GM12878 (cell line): ENCODE measurements at regions not wholly inside any gene's neighbourhood (a gene's known extent, or its start where the extent isn't known, plus 50 kb on each side); places are given as distances from the start of the nearest gene placed in this dataset.

Source experiments
- ATAC-seq: fragments of 200-7000 bp; cut with Tn5 transposase; 3 replicates; pipeline ENCODE4 v1.9.1; 2020; ENCODE audit warnings: mild to moderate bottlenecking, moderate library complexity
- BruUV-seq: library from RNA; stranded (reverse); fragments of 400-500 nt; replicated peaks from 2 replicates; lab custom pipeline; 2021; lab: Mats Ljungman, UMichigan
- CTCF ChIA-PET: fragments of 300-600 bp; sonication (Branson Sonifier 250); formaldehyde crosslinking; extraction: SDS; loops from one replicate; lab custom pipeline; 2021; ENCODE audit warnings: inconsistent platforms; lab: Yijun Ruan, JAX
- POLR2A ChIA-PET: fragments of 350-600 bp; formaldehyde crosslinking; extraction: SDS; loops from one replicate; lab custom pipeline; 2021; ENCODE audit warnings: inconsistent platforms; lab: Charles Lee
- RAD21 ChIA-PET: fragments of 300-600 bp; sonication (Branson Sonifier 250); formaldehyde crosslinking; loops from one replicate; lab custom pipeline; 2023; ENCODE audit warnings: antibody characterized with exemption; ENCODE audit not compliant: unreplicated experiment; lab: Charles Lee
- SMC1A ChIA-PET: fragments of 300-600 bp; sonication (Branson Sonifier 250); formaldehyde crosslinking; loops from one replicate; lab custom pipeline; 2023; ENCODE audit not compliant: unreplicated experiment, uncharacterized antibody; lab: Charles Lee
- DNase-seq: peaks from one replicate; pipeline ENCODE4 v3.0.0-alpha.2; 2011; ENCODE audit warnings: low read depth, low spot score
- FAIRE-seq: peaks from 3 replicates; lab custom pipeline; 2011; peaks lifted over from hg19 to GRCh38; lab: Jason Lieb, UNC
- H2AFZ ChIP-seq: 2 replicates; pipeline ENCODE4 v1.6.0; 2011; ENCODE audit warnings: low read depth, low read length, control low read depth; ENCODE audit not compliant: control insufficient read depth
- H3K27ac ChIP-seq: 2 replicates; pipeline ENCODE4 v1.5.1; 2011; ENCODE audit warnings: control low read depth; ENCODE audit not compliant: control insufficient read depth, insufficient read depth
- H3K27me3 ChIP-seq, 2 experiments: replicated peaks in 1 of 2; 2 replicates each; pipeline versions ENCODE4 v1.6.0 to v1.6.1; 2011; ENCODE audit warnings: low read length in 1 of 2; ENCODE audit not compliant: control insufficient read depth in 2 of 2, insufficient read depth in 2 of 2
- H3K36me3 ChIP-seq, 2 experiments: 2 replicates each; pipeline ENCODE4 v1.5.1; 2011; ENCODE audit warnings: low read length in 1 of 2; ENCODE audit not compliant: control insufficient read depth in 2 of 2, insufficient read depth in 2 of 2
- H3K4me1 ChIP-seq: 2 replicates; pipeline ENCODE4 v1.6.1; 2011; ENCODE audit warnings: mild to moderate bottlenecking, low read length, moderate library complexity, mixed read lengths; ENCODE audit not compliant: control insufficient read depth, insufficient read depth
- H3K4me2 ChIP-seq: 2 replicates; pipeline ENCODE4 v1.6.0; 2011; ENCODE audit warnings: control low read depth; ENCODE audit not compliant: control insufficient read depth, insufficient read depth
- H3K4me3 ChIP-seq: fragments of 200-600 bp; sonication (generic); 2 replicates; pipeline ENCODE4 v1.5.1; 2016
- H3K79me2 ChIP-seq: 2 replicates; pipeline ENCODE4 v1.6.0; 2011; ENCODE audit warnings: low read length; ENCODE audit not compliant: control insufficient read depth, insufficient read depth
- H3K9ac ChIP-seq: 2 replicates; pipeline ENCODE4 v1.8.0; 2011; ENCODE audit warnings: low read length, control low read depth, mixed read lengths; ENCODE audit not compliant: control insufficient read depth, insufficient read depth
- H3K9me3 ChIP-seq: replicated peaks from 3 replicates; pipeline ENCODE4 v1.5.1; 2011; ENCODE audit warnings: mild to moderate bottlenecking, low read length; ENCODE audit not compliant: control insufficient read depth, insufficient read depth
- H4K20me1 ChIP-seq: 2 replicates; pipeline ENCODE4 v1.6.0; 2011; ENCODE audit not compliant: control insufficient read depth, insufficient read depth
- ATF2 ChIP-seq: IDR thresholded peaks from 2 replicates; pipeline ENCODE4 v1.6.1; 2012; ENCODE audit warnings: low read length, inconsistent platforms
- ATF3 ChIP-seq: IDR thresholded peaks from 2 replicates; pipeline ENCODE4 v1.6.1; 2011; ENCODE audit warnings: low read depth, mild to moderate bottlenecking, low read length, moderate library complexity, borderline replicate concordance; ENCODE audit errors: extremely low read depth
- ATF7 ChIP-seq: fragments of 450-650 bp; IDR thresholded peaks from 2 replicates; pipeline ENCODE4 v1.6.1; 2016; ENCODE audit warnings: low read depth, mild to moderate bottlenecking
- ETV6 ChIP-seq, 2 experiments: fragments of 450-650 bp in 1 of 2; IDR thresholded peaks in 1 of 2; conservative IDR thresholded peaks in 1 of 2; 2 replicates each; pipeline ENCODE4 v1.6.1; 2014; ENCODE audit warnings: antibody characterized with exemption in 1 of 2, borderline replicate concordance in 1 of 2, low read depth in 1 of 2, mild to moderate bottlenecking in 1 of 2, moderate library complexity in 1 of 2
- KDM1A ChIP-seq: fragments of 200-600 bp; sonication (generic); IDR thresholded peaks from 2 replicates; pipeline ENCODE4 v1.6.1; 2016; ENCODE audit warnings: borderline replicate concordance
- MTA3 ChIP-seq: IDR thresholded peaks from 2 replicates; pipeline ENCODE4 v1.6.1; 2012; ENCODE audit warnings: low read length, inconsistent platforms, borderline replicate concordance
- PML ChIP-seq: IDR thresholded peaks from 2 replicates; pipeline ENCODE4 v1.6.1; 2012; ENCODE audit warnings: low read length, inconsistent platforms
- SIN3A ChIP-seq: IDR thresholded peaks from 2 replicates; pipeline ENCODE4 v1.6.1; 2012; ENCODE audit warnings: low read depth, low read length, improper control_type of control experiment
- SIX5 ChIP-seq: IDR thresholded peaks from 2 replicates; pipeline ENCODE4 v1.6.1; 2011; ENCODE audit warnings: mild to moderate bottlenecking, low read depth, low read length, moderate library complexity; ENCODE audit not compliant: severe bottlenecking
- SP1 ChIP-seq: IDR thresholded peaks from one replicate; pipeline ENCODE4 v1.6.1; 2011; ENCODE audit warnings: low read depth, low read length
- STAT3 ChIP-seq: IDR thresholded peaks from 2 replicates; pipeline ENCODE4 v1.6.1; 2011; ENCODE audit warnings: low read depth, low read length, improper control_type of control experiment
- WGBS: methylation state at CpG from one replicate; pipeline ENCODE4 v1.1.6; 2016; ENCODE audit warnings: low lambda C conversion rate; ENCODE audit not compliant: insufficient replicate concordance, insufficient coverage; ENCODE audit errors: missing lambda C conversion rate; 5-methylcytosine and 5-hydroxymethylcytosine counted together
- in situ Hi-C: fragments of 300-500 bp; cut with MboI; formaldehyde crosslinking; loops from 9 replicates; pipeline ENCODE4 v1.14.3; 2018; ENCODE audit warnings: mixed read lengths
- intact Hi-C: fragments of 100-400 bp; cut with micrococcal nuclease; formaldehyde crosslinking; loops from one replicate; pipeline ENCODE4 v1.14.2; 2022; ENCODE audit not compliant: unreplicated experiment
- TF ChIP-seq, protein P1 (sequence below): fragments of 450-650 bp; IDR thresholded peaks from 2 replicates; pipeline ENCODE4 v1.6.1; 2016; ENCODE audit warnings: mild to moderate bottlenecking

- FAIRE-seq (no peak), ATAC-seq (no peak), DNase-seq (no peak)
- H3K4me2 ChIP-seq = no peak overlapping the region
- ChIA-PET POLR2A (no interaction called here), CTCF (no interaction called here), RAD21 (interaction anchor here (1.3 kb wide), 1 partner anchor 111 kb away, joined by 3 read pairs; no protein-coding TSS in a partner anchor), SMC1A (interaction anchor here (0.9 to 1.7 kb wide), 2 partner anchors 32 to 189 kb away, joined by 3 to 4 read pairs; no protein-coding TSS in a partner anchor)
- no peaks in the 10 kb centered on the region for H3K36me3 ChIP-seq
- H3K9ac ChIP-seq = no peak overlapping the region
- no peak overlapping the region for H3K4me3 ChIP-seq
- BruUV-seq = no TSS peak
- H4K20me1 ChIP-seq = no peaks in the 10 kb centered on the region
- H3K27ac ChIP-seq = no peak overlapping the region
- intact Hi-C loops = no loop called here
- no peaks in the 10 kb centered on the region for H3K79me2 ChIP-seq
- no peaks in the 10 kb centered on the region; a peak in 1 of 4 replicates for H3K27me3 ChIP-seq
- no peak overlapping the region for H2AFZ ChIP-seq
- TF ChIP-seq MTA3 = no peak
- no peak for TF ChIP-seq ATF2
- no peak for TF ChIP-seq ATF7
- TF ChIP-seq KDM1A = no peak
- TF ChIP-seq SP1 = no peak
- WGBS = 6% methylated on average over 1 of the region's 2 CpGs
- in situ Hi-C loops = no loop called here
- H3K9me3 ChIP-seq = no peaks in the 10 kb centered on the region
- H3K4me1 ChIP-seq = no peaks in the 10 kb centered on the region
Measured at GRCh38 chr1:8204826-8205225, 113.1 kb upstream of the SLC45A1 start.

- in situ Hi-C loops = no loop called here
- H3K79me2 ChIP-seq = no peaks in the 10 kb centered on the region
- no peaks in the 10 kb centered on the region for H3K36me3 ChIP-seq
- ATAC-seq = no peak
- H3K4me3 ChIP-seq = no peak overlapping the region
- H3K27me3 ChIP-seq = no peaks in the 10 kb centered on the region; a peak in 1 of 4 replicates
- no peaks in the 10 kb centered on the region for H4K20me1 ChIP-seq
- no peak overlapping the region for H3K27ac ChIP-seq
- no peak overlapping the region for H2AFZ ChIP-seq
- H3K9ac ChIP-seq = no peak overlapping the region
- H3K4me1 ChIP-seq = no peaks in the 10 kb centered on the region
- intact Hi-C loops = no loop called here
- ChIA-PET SMC1A (interaction anchor here (1.7 kb wide), 1 partner anchor 188 kb away, joined by 4 read pairs; no protein-coding TSS in a partner anchor), RAD21 (interaction anchor here (1.3 kb wide), 1 partner anchor 112 kb away, joined by 3 read pairs; no protein-coding TSS in a partner anchor), POLR2A (interaction anchor here (0.5 to 0.6 kb wide), 2 partner anchors 616 to 638 kb away, joined by 3 to 11 read pairs; no protein-coding TSS in a partner anchor), CTCF (no interaction called here)
- H3K4me2 ChIP-seq = no peak overlapping the region
- BruUV-seq = no TSS peak
- WGBS = 77% methylated on average over 10 of the region's 10 CpGs
- no peaks in the 10 kb centered on the region for H3K9me3 ChIP-seq
- no peak for FAIRE-seq
- DNase-seq = no peak
- TF ChIP-seq, protein P1, sequence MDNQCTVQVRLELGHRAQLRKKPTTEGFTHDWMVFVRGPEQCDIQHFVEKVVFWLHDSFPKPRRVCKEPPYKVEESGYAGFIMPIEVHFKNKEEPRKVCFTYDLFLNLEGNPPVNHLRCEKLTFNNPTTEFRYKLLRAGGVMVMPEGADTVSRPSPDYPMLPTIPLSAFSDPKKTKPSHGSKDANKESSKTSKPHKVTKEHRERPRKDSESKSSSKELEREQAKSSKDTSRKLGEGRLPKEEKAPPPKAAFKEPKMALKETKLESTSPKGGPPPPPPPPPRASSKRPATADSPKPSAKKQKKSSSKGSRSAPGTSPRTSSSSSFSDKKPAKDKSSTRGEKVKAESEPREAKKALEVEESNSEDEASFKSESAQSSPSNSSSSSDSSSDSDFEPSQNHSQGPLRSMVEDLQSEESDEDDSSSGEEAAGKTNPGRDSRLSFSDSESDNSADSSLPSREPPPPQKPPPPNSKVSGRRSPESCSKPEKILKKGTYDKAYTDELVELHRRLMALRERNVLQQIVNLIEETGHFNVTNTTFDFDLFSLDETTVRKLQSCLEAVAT = no peak
- no peak for TF ChIP-seq ATF2
- TF ChIP-seq PML = no peak
- no peak for TF ChIP-seq ATF3
- no peak for TF ChIP-seq MTA3
- TF ChIP-seq SIX5 = no peak
- no peak for TF ChIP-seq ETV6 (conservative IDR thresholded peaks at IDR 0.05 in 1 of 2, IDR thresholded peaks at IDR 0.05 in 1 of 2; ENCODE audit: borderline replicate concordance in 1 of 2, low read depth in 1 of 2)
- TF ChIP-seq STAT3 = no peak
- TF ChIP-seq SIN3A = no peak
Measured at GRCh38 chr1:8203551-8203950, 114.4 kb upstream of the SLC45A1 start.
